Endodermal cell (in vitro differentiated cells): ENCODE measurements at regions not wholly inside any gene's neighbourhood (a gene's known extent, or its start where the extent isn't known, plus 50 kb on each side); places are given as distances from the start of the nearest gene placed in this dataset.

Experiments used
- DNase-seq: peaks from one replicate; pipeline ENCODE4 v3.0.0-alpha.2; 2017
- H3K27ac ChIP-seq: 2 replicates; pipeline ENCODE4 v1.5.1; 2013; ENCODE audit warnings: mild to moderate bottlenecking, low read depth, low read length, moderate library complexity
- H3K27me3 ChIP-seq: 2 replicates; pipeline ENCODE4 v1.6.1; 2013; ENCODE audit warnings: mild to moderate bottlenecking, low read length, moderate library complexity; ENCODE audit not compliant: insufficient read depth, control insufficient read depth, poor library complexity, severe bottlenecking
- H3K36me3 ChIP-seq: 2 replicates; pipeline ENCODE4 v1.7.0; 2013; ENCODE audit warnings: mild to moderate bottlenecking, low read length, moderate library complexity; ENCODE audit not compliant: control insufficient read depth, insufficient read depth
- H3K4me1 ChIP-seq: one replicate; pipeline ENCODE4 v1.7.0; 2013; ENCODE audit warnings: low read length; ENCODE audit not compliant: control insufficient read depth, insufficient read depth
- H3K4me3 ChIP-seq: 2 replicates; pipeline ENCODE4 v1.5.1; 2013; ENCODE audit warnings: mild to moderate bottlenecking, low read length, moderate library complexity
- H3K9ac ChIP-seq: 2 replicates; pipeline ENCODE4 v1.6.1; 2013; ENCODE audit warnings: mild to moderate bottlenecking, low read length, moderate library complexity; ENCODE audit not compliant: poor library complexity, severe bottlenecking; ENCODE audit errors: extremely low read depth
- H3K9me3 ChIP-seq: 2 replicates; pipeline ENCODE4 v1.6.1; 2013; ENCODE audit warnings: mild to moderate bottlenecking, low read length, moderate library complexity; ENCODE audit not compliant: control insufficient read depth
- H3K27ac Mint-ChIP-seq: 2 replicates; pipeline ENCODE4 v1.8.0; 2020; ENCODE audit warnings: mixed read lengths
- H3K27me3 Mint-ChIP-seq: 2 replicates; pipeline ENCODE4 v1.8.0; 2021; ENCODE audit warnings: mild to moderate bottlenecking, mixed read lengths; ENCODE audit not compliant: insufficient read depth
- H3K36me3 Mint-ChIP-seq: 2 replicates; pipeline ENCODE4 v1.8.0; 2020; ENCODE audit warnings: low read depth, mixed read lengths
- H3K4me1 Mint-ChIP-seq: 2 replicates; pipeline ENCODE4 v1.8.0; 2020; ENCODE audit warnings: mixed read lengths
- H3K4me3 Mint-ChIP-seq: 2 replicates; pipeline ENCODE4 v1.8.0; 2020; ENCODE audit warnings: mild to moderate bottlenecking, moderate library complexity, mixed read lengths
- H3K9me3 Mint-ChIP-seq: 2 replicates; pipeline ENCODE4 v1.8.0; 2020; ENCODE audit warnings: mild to moderate bottlenecking, mixed read lengths
- WGBS, 2 experiments: methylation state at CpG; one replicate each; pipeline versions ENCODE4 v1.1.5 to v1.1.7; 2013; ENCODE audit warnings: missing lambda C conversion rate in 2 of 2, mixed read lengths in 1 of 2; ENCODE audit not compliant: insufficient coverage in 1 of 2, insufficient read length in 1 of 2; 5-methylcytosine and 5-hydroxymethylcytosine counted together
- TF ChIP-seq, protein P1 (sequence below): fragments of 200-600 bp; sonication (generic); conservative IDR thresholded peaks from 2 replicates; pipeline ENCODE4 v1.5.0; 2021; ENCODE audit warnings: antibody characterized with exemption, mild to moderate bottlenecking

DNA sequence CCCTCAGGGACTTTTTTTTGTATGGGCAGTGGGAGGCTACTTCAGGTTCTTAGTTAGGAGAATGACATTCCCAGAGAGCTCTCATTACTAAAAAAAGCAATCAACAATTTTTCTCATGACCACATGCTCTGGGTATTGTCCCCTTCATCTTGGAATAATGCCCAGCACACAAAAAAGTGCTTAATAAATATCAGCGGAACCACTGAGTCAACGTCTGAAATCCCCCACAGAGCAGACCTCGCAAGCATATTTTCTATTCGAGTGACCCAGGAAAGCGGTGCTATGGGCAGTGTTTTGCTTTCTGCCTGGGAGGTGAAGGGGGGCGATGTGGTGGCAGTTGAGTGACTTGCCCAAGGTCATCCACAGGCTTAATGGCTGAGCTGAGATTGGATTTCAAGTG, 493.4 kb upstream of the ZMIZ1 start:
- Mint-ChIP-seq H3K9me3 (no peaks in the 10 kb centered on the region), H3K4me1 (peaks cover 3% of the 10 kb centered on the region), H3K36me3 (no peaks in the 10 kb centered on the region), H3K27ac (no peak overlapping the region), H3K27me3 (no peaks in the 10 kb centered on the region), H3K4me3 (no peak overlapping the region)
- no peaks in the 10 kb centered on the region for H3K9me3 ChIP-seq
- WGBS, 2 experiments, result 89 to 91% methylated on average over 6 of the region's 6 CpGs
- no peak for DNase-seq
- H3K27me3 ChIP-seq, result no peaks in the 10 kb centered on the region
- no peak overlapping the region for H3K4me3 ChIP-seq
- no peak overlapping the region for H3K27ac ChIP-seq
- no peak overlapping the region for H3K9ac ChIP-seq
- H3K36me3 ChIP-seq, result no peaks in the 10 kb centered on the region
- TF ChIP-seq, protein P1, sequence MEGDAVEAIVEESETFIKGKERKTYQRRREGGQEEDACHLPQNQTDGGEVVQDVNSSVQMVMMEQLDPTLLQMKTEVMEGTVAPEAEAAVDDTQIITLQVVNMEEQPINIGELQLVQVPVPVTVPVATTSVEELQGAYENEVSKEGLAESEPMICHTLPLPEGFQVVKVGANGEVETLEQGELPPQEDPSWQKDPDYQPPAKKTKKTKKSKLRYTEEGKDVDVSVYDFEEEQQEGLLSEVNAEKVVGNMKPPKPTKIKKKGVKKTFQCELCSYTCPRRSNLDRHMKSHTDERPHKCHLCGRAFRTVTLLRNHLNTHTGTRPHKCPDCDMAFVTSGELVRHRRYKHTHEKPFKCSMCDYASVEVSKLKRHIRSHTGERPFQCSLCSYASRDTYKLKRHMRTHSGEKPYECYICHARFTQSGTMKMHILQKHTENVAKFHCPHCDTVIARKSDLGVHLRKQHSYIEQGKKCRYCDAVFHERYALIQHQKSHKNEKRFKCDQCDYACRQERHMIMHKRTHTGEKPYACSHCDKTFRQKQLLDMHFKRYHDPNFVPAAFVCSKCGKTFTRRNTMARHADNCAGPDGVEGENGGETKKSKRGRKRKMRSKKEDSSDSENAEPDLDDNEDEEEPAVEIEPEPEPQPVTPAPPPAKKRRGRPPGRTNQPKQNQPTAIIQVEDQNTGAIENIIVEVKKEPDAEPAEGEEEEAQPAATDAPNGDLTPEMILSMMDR, result no peak
- no peaks in the 10 kb centered on the region for H3K4me1 ChIP-seq

DNA sequence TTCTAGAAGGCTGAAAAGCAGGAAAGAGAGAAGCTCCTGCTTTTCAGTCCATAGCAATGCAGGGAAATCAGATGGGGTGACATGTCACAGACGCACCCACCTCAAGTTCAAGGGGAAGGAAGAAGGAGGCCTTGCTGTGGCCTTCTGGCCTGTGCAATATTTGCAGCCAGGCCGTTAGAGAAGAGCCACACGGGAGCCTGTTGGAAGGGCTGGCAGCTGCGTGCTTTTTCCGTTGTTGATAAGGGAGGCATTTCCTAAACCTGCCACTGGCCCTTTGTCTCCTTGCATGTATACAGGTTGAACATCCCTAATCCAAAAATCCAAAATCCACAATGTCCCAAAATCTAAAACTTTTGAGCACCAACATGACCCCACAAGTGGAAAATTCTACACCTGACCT, 492.5 kb upstream of the ZMIZ1 start:
- WGBS, 2 experiments, result 90 to 100% methylated on average over 5 of the region's 5 CpGs
- Histone ChIP-seq H3K9ac (no peak overlapping the region), H3K4me1 (no peaks in the 10 kb centered on the region), H3K9me3 (no peaks in the 10 kb centered on the region), H3K4me3 (no peak overlapping the region), H3K27ac (no peak overlapping the region), H3K27me3 (no peaks in the 10 kb centered on the region), H3K36me3 (no peaks in the 10 kb centered on the region)
- Mint-ChIP-seq H3K36me3 (no peaks in the 10 kb centered on the region), H3K27ac (no peak overlapping the region), H3K4me3 (no peak overlapping the region), H3K27me3 (no peaks in the 10 kb centered on the region), H3K9me3 (no peaks in the 10 kb centered on the region), H3K4me1 (no peaks in the 10 kb centered on the region)
- no peak for DNase-seq
- TF ChIP-seq, protein P1, result no peak

DNA sequence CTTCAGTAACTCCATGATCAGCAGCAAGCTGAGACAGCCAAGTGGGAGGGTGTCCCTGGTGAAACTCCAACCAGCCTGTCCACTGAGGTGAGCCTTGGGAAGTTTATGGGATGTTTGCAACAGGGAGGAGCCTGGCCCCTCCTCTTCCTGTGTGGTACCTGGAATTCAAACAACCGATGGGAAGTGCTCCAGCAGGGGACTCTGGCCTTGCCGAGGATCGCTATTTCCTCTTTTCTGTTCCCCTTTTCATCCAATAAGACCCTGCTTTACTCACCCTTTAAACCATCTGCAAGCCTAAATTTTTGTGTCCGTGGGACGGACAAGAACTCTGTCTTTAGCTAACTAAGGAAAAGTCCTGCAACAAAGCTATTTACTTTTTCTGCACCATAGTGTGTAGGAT, 491.1 kb upstream of the ZMIZ1 start:
- no peak overlapping the region for H3K4me3 ChIP-seq

More for the DNA sequence above, 491.1 kb upstream of the ZMIZ1 start:
- Mint-ChIP-seq H3K36me3 (no peaks in the 10 kb centered on the region), H3K27ac (no peak overlapping the region), H3K27me3 (no peaks in the 10 kb centered on the region), H3K4me1 (no peaks in the 10 kb centered on the region), H3K4me3 (no peak overlapping the region), H3K9me3 (no peaks in the 10 kb centered on the region)
- Histone ChIP-seq H3K27me3 (no peaks in the 10 kb centered on the region), H3K36me3 (no peaks in the 10 kb centered on the region), H3K4me1 (no peaks in the 10 kb centered on the region), H3K9ac (no peak overlapping the region), H3K9me3 (no peaks in the 10 kb centered on the region), H3K27ac (no peak overlapping the region)
- no peak for DNase-seq
- TF ChIP-seq, protein P1, result no peak
- 77 to 85% methylated on average over 5 of the region's 5 CpGs for WGBS, 2 experiments
